B cell (primary cell): ENCODE measurements at regions not wholly inside any gene's neighbourhood (a gene's known extent, or its start where the extent isn't known, plus 50 kb on each side); places are given as distances from the start of the nearest gene placed in this dataset.

Experiments used
- ATAC-seq: fragments of 200-7000 bp; cut with Tn5 transposase; one replicate; pipeline ENCODE4 v1.10.0; 2021; ENCODE audit warnings: low read depth, mild to moderate bottlenecking, moderate number of reproducible peaks, moderate library complexity
- CTCF ChIA-PET: fragments of 350-600 bp; sonication (Branson Sonifier 250); formaldehyde crosslinking; loops from one replicate; lab custom pipeline; 2021; ENCODE audit warnings: antibody characterized with exemption, inconsistent platforms; lab: Charles Lee
- POLR2A ChIA-PET: fragments of 350-600 bp; sonication (Branson Sonifier 250); formaldehyde crosslinking; loops from one replicate; lab custom pipeline; 2021; ENCODE audit warnings: antibody characterized with exemption; lab: Charles Lee
- DNase-seq: peaks from one replicate; pipeline ENCODE4 v3.0.0; 2013
- H2AFZ ChIP-seq: 2 replicates; pipeline ENCODE4 v1.6.1; 2012; ENCODE audit warnings: mild to moderate bottlenecking, low read depth, low read length; ENCODE audit not compliant: insufficient read depth, poor library complexity, severe bottlenecking
- H3K27ac ChIP-seq, 2 donors: 1 replicate in 1 of 2; 2 replicates in 1 of 2; pipeline ENCODE4 v1.5.1; 2012 to 2013; ENCODE audit warnings: low read length in 2 of 2, mild to moderate bottlenecking in 2 of 2, moderate library complexity in 1 of 2
- H3K27me3 ChIP-seq, 4 experiments: fragments of 200-600 bp in 1 of 4; sonication (generic) in 1 of 4; replicated peaks in 1 of 4; 1 replicate in 2 of 4; 2 replicates in 2 of 4; pipeline versions ENCODE4 v1.6.1 to v1.7.0; 2013 to 2016; ENCODE audit warnings: low read length in 3 of 4, mild to moderate bottlenecking in 2 of 4, mixed read lengths in 1 of 4, moderate library complexity in 1 of 4; ENCODE audit not compliant: insufficient read depth in 4 of 4, control insufficient read depth in 3 of 4; ENCODE audit errors: control extremely low read depth in 1 of 4
- H3K36me3 ChIP-seq, 2 experiments: replicated peaks in 1 of 2; 1 replicate in 1 of 2; 2 replicates in 1 of 2; pipeline versions ENCODE4 v1.6.1 to v1.7.1; 2013; ENCODE audit warnings: low read length in 1 of 2; ENCODE audit not compliant: insufficient read depth in 2 of 2, control insufficient read depth in 1 of 2; ENCODE audit errors: control extremely low read depth in 1 of 2, extremely low read depth in 1 of 2
- H3K4me1 ChIP-seq, 2 donors: fragments of 200-600 bp in 1 of 2; sonication (generic) in 1 of 2; 1 replicate in 1 of 2; 2 replicates in 1 of 2; pipeline versions ENCODE4 v1.5.1 to v1.6.1; 2013 to 2017; ENCODE audit warnings: low read length in 2 of 2; ENCODE audit not compliant: control insufficient read depth in 2 of 2, insufficient read depth in 2 of 2
- H3K4me2 ChIP-seq: replicated peaks from 2 replicates; pipeline ENCODE3; 2012; ENCODE audit warnings: mild to moderate bottlenecking, low read depth, low read length; ENCODE audit not compliant: poor library complexity, severe bottlenecking
- H3K4me3 ChIP-seq, 5 experiments: fragments of 200-600 bp in 1 of 5; sonication (generic) in 1 of 5; 1 replicate in 3 of 5; 2 replicates in 2 of 5; pipeline versions ENCODE4 v1.5.1 to v1.7.0; 2011 to 2016; ENCODE audit warnings: low read length in 4 of 5, mild to moderate bottlenecking in 4 of 5, low read depth in 2 of 5, control low read depth in 1 of 5, moderate library complexity in 1 of 5; ENCODE audit not compliant: insufficient read depth in 1 of 5; ENCODE audit errors: control extremely low read depth in 1 of 5, extremely low read depth in 1 of 5
- H3K79me2 ChIP-seq: fragments of 200-600 bp; sonication (generic); one replicate; pipeline ENCODE4 v1.6.0; 2016; ENCODE audit warnings: low read length; ENCODE audit not compliant: control insufficient read depth, insufficient read depth
- H3K9ac ChIP-seq: fragments of 200-600 bp; sonication (generic); 2 replicates; pipeline ENCODE4 v1.6.1; 2017; ENCODE audit warnings: mild to moderate bottlenecking, low read length, moderate library complexity
- H3K9me3 ChIP-seq, 3 donors: one replicate each; pipeline versions ENCODE4 v1.6.1 to v1.7.1; 2013; ENCODE audit warnings: low read length in 2 of 3; ENCODE audit not compliant: control insufficient read depth in 2 of 3, insufficient read depth in 1 of 3; ENCODE audit errors: control extremely low read depth in 1 of 3
- H4K20me1 ChIP-seq: 2 replicates; pipeline ENCODE4 v1.6.0; 2012; ENCODE audit warnings: mild to moderate bottlenecking, low read length; ENCODE audit not compliant: insufficient read depth, control insufficient read depth, poor library complexity, severe bottlenecking
- H3K27ac Mint-ChIP-seq: one replicate; pipeline ENCODE4 v1.8.0; 2021; ENCODE audit warnings: mixed read lengths
- H3K27me3 Mint-ChIP-seq: one replicate; pipeline ENCODE4 v1.8.0; 2021; ENCODE audit warnings: mixed read lengths
- H3K4me1 Mint-ChIP-seq: one replicate; pipeline ENCODE4 v1.8.0; 2021; ENCODE audit warnings: mixed read lengths
- H3K4me3 Mint-ChIP-seq: one replicate; pipeline ENCODE4 v1.8.0; 2021; ENCODE audit warnings: mixed read lengths
- H3K9me3 Mint-ChIP-seq: one replicate; pipeline ENCODE4 v1.8.0; 2022; ENCODE audit warnings: mixed read lengths; ENCODE audit not compliant: insufficient read depth
- EZH2 ChIP-seq: IDR thresholded peaks from 2 replicates; pipeline ENCODE4 v1.6.1; 2012; ENCODE audit warnings: borderline replicate concordance, low read depth, mild to moderate bottlenecking, moderate library complexity, low read length; ENCODE audit not compliant: insufficient read depth, poor library complexity, severe bottlenecking
- WGBS: methylation state at CpG from one replicate; pipeline ENCODE4 v1.1.5; 2013; ENCODE audit warnings: missing lambda C conversion rate; ENCODE audit not compliant: insufficient coverage; 5-methylcytosine and 5-hydroxymethylcytosine counted together
- intact Hi-C: fragments of 100-400 bp; cut with micrococcal nuclease; formaldehyde crosslinking; loops from one replicate; pipeline ENCODE4 v1.10.0; 2022
- TF ChIP-seq, protein P1 (sequence below): fragments of 200-600 bp; IDR thresholded peaks from one replicate; pipeline ENCODE4 v1.8.0; 2022; ENCODE audit warnings: antibody characterized with exemption, mild to moderate bottlenecking

GRCh38 chr13:42681326-42682100 is 99.9 kb upstream of the FAM216B start:
- ChIA-PET CTCF (no interaction called here), POLR2A (no interaction called here)
- WGBS = no CpG with 5 or more reads among the region's 4 CpGs
- Mint-ChIP-seq H3K4me3 (no peak overlapping the region), H3K9me3 (no peaks in the 10 kb centered on the region), H3K4me1 (no peaks in the 10 kb centered on the region), H3K27ac (no peak overlapping the region), H3K27me3 (peaks cover 10% of the 10 kb centered on the region)
- H3K4me2 ChIP-seq = no peak overlapping the region
- H3K4me3 ChIP-seq = no peak overlapping the region
- H2AFZ ChIP-seq = no peak overlapping the region
- ATAC-seq (no peak), DNase-seq (no peak)
- no peak overlapping the region for H3K9ac ChIP-seq
- intact Hi-C loops = no loop called here
- TF ChIP-seq, protein P1, sequence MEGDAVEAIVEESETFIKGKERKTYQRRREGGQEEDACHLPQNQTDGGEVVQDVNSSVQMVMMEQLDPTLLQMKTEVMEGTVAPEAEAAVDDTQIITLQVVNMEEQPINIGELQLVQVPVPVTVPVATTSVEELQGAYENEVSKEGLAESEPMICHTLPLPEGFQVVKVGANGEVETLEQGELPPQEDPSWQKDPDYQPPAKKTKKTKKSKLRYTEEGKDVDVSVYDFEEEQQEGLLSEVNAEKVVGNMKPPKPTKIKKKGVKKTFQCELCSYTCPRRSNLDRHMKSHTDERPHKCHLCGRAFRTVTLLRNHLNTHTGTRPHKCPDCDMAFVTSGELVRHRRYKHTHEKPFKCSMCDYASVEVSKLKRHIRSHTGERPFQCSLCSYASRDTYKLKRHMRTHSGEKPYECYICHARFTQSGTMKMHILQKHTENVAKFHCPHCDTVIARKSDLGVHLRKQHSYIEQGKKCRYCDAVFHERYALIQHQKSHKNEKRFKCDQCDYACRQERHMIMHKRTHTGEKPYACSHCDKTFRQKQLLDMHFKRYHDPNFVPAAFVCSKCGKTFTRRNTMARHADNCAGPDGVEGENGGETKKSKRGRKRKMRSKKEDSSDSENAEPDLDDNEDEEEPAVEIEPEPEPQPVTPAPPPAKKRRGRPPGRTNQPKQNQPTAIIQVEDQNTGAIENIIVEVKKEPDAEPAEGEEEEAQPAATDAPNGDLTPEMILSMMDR = no peak
- TF ChIP-seq EZH2 = no peak
- no peaks in the 10 kb centered on the region for H3K4me1 ChIP-seq
- H3K9me3 ChIP-seq = no peaks in the 10 kb centered on the region
- H3K79me2 ChIP-seq = no peaks in the 10 kb centered on the region
- H3K27ac ChIP-seq = no peak overlapping the region
- no peaks in the 10 kb centered on the region for H3K27me3 ChIP-seq
- no peaks in the 10 kb centered on the region for H3K36me3 ChIP-seq
- no peaks in the 10 kb centered on the region for H4K20me1 ChIP-seq

- Histone ChIP-seq H3K27ac (no peak overlapping the region), H3K79me2 (no peaks in the 10 kb centered on the region), H3K4me3 (no peak overlapping the region), H3K27me3 (no peaks in the 10 kb centered on the region), H4K20me1 (no peaks in the 10 kb centered on the region), H3K9ac (no peak overlapping the region), H3K4me1 (no peaks in the 10 kb centered on the region), H3K36me3 (no peaks in the 10 kb centered on the region), H3K9me3 (peaks cover 0 to 4% (median 0%) of the 10 kb centered on the region in 3 donors), H3K4me2 (no peak overlapping the region), H2AFZ (no peak overlapping the region)
- no peak for TF ChIP-seq EZH2
- TF ChIP-seq, protein P1 = no peak
- Mint-ChIP-seq H3K4me3 (no peak overlapping the region), H3K27me3 (peaks cover 14% of the 10 kb centered on the region), H3K27ac (no peak overlapping the region), H3K4me1 (no peaks in the 10 kb centered on the region), H3K9me3 (peaks cover 2% of the 10 kb centered on the region)
- ChIA-PET CTCF (no interaction called here), POLR2A (no interaction called here)
- DNase-seq (no peak), ATAC-seq (no peak)
- intact Hi-C loops = no loop called here
- WGBS = 78% methylated on average over 1 of the region's 2 CpGs
Observed at GRCh38 chr13:42684226-42684625, 97.2 kb upstream of the FAM216B start.
